Kasumi-1 (cell line): ENCODE measurements at regions not wholly inside any gene's neighbourhood (a gene's known extent, or its start where the extent isn't known, plus 50 kb on each side); places are given as distances from the start of the nearest gene placed in this dataset.
A peak's percentile ranks its signal among the peaks of the same experiment; 100 is the strongest.

Source experiments
- DNase-seq, 2 experiments: peaks; one replicate each; lab custom pipeline; 2025; lab: John Stamatoyannopoulos, UW

DNA sequence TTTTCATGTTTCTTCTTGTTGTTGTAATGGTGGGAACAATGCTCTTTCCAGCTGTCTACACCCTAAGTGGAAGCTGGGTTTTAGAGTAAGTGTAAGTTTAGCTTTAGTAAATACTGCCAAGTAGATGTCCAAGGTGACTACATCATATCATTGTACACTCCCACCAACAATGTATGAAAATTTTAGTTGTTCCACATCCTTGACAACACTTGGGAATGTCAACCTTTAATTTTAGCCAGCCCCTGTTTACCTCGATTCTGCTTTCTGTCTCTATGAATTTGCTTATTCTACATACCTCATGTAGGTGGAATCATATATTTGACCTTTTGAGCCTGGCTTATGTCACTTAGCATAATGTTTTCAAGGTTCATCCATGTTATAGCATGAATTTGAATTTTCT lies 93.0 kb downstream of the MTPAP start:
- DNase-seq: no peak

DNA sequence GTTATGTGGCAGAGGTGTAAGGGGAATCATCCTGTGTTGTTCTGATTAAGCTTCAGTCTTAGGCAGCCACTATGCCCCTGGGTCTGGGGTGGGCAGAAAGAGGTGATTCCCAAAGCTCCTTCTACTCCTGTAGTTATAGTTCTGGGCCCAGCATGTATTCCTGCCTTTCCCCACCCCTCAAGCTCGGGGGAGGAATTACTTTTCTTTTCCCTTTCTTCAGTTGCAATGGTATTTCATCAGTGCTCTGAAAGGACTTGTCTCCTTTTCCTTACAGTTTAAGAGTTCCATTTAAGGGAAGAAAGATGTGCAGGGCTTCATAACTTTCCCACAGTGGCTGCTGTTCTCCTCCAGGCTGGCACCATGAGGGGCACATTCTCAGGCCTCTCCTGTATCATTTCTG lies 94.2 kb downstream of the MTPAP start:
- no peak for DNase-seq

DNA sequence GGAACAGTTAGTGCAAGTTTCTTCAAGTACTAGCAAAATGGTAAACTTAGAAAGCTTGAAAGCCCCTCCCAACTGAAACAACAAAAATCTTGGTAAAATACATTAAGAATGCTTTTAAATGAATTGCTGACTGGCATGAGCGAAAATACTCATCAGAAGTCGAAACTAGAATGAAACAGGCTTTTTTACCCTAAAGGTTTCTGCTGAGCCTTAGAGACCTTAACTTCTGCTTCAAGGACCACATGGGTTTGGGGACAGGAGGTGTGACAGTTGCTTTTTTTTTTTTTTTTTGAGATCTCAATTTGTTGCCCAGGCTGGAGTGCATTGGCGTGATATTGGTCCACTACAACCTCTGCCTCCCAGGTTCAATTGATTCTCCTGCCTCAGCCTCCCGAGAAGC lies 100.3 kb downstream of the MTPAP start:
- DNase-seq: no peak

DNA sequence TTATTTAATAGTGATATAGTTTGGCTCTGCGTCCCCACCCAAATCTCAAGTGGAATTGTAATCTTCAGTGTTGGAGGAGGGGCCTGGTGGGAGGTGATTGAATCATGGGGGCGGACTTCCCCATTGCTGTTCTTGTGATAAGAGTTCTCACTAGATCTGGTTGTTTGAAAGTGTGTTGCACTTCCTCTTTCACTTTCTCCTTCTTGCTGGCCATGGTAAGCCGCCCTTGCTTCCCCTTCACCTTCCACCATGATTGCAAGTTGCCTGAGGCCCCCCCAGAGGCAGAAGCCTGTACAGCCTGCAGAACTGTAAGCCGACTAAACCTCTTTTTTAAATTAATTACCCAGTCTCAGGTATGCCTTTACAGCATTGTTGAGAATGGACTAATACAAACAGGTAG lies 101.4 kb downstream of the MTPAP start:
- DNase-seq: peak; percentile 78 to 79

DNA sequence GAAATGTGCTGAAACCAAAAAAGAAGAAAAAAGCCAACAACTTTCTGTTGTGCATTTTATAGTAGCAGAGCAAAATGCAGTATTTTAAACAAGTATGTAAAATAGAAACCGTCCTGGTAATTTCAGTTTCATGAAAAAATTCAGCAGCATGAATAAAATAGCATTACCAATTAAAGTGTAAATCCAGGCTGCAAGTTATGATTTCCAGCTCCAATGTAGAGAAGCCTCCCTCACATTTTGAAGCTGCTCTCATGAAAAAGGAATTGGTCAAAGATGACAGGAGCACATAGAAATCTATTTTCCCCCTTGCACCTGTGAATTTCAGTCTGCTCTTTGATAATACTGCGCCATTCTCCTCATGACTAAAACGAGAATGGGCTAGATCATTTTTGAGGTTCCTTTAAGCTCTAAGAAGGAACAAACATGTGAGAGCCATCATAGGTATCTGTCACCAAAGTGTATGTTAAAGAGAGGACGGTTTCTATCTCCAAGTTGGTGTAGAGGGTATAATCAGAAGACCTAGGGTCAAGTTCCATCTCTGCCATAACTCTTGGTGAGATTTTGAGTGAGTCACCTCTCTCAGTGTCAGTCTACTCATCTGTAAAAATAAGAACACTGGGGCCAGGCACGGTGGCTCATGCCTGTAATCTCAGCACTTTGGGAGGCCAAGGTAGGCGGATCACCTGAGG lies 107.5 kb downstream of the MTPAP start:
- DNase-seq: no peak

DNA sequence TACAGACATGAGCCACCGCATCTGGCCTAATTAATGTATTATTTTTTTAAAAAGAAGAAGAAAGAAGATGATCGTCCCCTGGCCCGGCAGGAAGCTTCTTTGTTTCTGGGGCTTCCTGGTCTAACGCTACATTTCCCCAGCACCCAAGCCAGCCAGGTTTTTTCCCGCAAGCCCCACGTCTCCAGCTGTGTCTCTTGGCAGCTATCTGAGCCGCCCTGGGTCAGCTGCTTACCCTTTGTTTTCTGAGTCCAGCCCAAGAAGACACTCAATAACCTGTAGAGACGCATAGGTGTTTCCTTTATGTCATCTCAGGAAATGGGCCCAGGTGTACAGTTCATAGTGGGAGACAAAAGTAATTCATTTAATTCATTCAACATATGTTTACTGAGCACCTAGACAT lies 110.2 kb downstream of the MTPAP start:
- DNase-seq: peak in 1 of 2 experiments; percentile 7

DNA sequence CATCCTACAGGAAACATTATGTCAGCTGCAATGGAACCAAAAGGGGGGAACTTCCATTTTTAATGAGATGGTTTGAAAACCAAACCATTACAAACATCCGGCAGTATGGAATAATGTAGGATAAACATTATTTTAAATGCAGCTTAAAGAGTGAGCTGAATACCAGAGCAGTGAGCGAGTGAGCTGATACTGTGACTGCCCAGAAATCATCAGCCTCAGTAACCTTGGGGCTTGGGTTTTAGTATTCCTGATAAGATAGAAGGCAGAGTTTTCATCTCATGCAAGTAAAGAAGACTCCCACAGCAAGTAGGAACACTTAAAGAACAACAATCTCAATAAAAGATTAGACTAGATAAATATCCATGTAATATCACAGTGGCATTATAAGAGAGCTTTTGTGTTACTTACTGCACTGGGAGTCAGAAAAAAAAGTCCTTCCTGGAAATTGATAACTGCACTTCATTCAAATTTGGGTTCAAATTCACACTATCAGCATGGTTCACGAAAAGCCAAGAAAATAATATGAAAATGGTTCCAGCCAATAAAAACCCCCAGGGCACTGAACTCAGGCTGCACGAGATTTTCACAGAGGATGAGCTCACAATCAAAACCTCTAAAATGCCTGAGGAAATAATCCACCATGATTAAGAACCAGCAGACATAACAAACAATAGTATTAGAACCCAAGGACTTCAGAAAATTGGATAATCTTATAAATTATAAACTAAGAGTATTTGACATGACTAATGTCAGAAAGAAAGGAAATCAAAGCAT lies 115.7 kb downstream of the MTPAP start:
- DNase-seq: no peak

DNA sequence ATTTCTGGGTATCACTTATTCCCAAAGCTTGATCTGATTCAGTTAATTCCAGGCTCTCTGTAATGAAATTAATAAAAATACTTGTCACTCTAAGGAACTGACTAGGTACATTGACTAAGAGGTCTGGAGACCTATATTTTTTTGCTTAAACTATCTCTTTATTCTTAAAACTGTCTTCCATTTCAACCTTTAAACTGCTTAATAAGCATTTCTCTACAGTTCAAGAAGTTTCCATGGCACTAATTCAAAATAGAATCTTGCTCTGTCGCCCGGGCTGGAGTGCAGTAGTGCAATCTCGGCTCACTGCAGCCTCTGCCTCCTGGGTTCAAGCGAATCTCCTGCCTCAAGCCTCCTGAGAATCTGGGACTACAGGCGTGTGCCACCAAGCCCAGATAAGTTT lies 117.4 kb downstream of the MTPAP start:
- no peak for DNase-seq

DNA sequence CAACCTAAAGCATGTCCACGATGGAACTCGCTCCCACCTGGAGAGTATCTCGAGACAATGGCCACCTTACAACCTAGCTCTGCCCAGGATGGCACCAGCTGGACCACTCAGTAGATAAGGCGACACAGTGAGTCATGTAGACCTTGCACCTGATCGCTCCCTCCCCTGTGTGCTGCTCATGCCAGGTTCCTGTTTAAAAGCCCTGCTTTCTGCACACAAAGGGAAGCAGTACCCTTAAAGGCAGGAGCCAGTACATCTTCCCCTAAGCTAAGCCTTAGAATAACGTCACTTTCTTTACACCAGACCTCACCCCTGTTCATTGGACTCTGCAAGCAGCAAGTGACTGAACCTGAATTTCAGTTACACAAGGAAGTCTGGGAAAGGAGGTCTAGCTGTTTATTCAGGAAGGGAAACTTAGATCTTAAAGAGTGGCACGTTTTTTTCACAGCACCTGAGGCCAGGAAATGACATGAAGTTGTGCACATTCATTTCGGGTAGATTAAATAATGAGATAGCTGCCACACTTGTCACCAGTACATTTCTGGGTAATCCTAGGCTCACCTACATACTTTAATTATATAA lies 117.9 kb downstream of the MTPAP start:
- DNase-seq: peak; percentile 66 to 77

DNA sequence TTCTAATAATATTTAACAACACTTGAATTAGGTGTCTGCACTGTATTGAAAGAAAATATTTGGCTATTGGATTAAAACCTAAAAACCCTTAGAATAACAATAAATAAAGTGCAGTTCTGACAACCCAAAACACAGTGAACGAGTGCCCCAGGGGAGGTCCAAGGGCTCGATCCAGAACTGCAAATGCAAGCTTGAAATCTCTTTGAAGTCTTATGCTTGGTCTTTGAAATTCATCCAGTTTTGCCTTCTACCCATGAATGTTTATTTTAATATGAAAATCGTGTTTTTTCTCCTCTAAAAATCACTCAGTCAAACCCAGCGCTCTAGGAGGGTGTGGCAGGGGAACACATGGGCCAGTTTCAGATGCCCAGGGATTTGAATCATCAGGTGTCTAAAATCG lies 119.5 kb downstream of the MTPAP start:
- DNase-seq: no peak

DNA sequence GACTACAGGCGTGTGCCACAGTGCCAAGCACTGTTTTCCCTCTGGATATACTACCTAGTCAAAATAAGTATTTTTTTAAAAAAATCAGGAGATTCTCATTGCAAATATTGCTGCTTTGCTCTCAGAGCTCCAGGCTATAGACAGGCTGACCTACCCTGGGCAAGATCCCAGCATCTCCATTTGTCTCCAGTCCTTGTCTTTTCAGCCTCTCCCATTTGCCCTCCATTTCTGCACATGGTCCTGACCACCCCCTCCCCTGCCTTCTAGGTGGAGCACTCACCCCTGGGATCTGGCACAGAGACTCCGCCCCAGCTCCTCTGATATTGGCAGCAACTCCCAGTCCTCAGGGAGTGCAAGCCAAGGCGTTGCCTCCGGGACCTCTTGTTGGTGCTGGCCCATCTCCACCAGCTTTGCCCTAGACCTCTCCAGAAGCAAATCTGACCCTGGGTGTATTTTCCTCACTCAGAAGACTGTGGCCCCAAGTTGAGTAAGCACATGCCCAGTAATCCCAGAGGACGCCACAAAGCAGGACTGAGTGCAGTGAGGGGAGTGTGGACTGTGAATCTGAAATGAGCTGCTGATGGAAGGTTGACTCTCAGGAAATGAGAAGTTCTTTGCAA lies 120.6 kb downstream of the MTPAP start:
- peak; percentile 22 to 34 for DNase-seq

DNA sequence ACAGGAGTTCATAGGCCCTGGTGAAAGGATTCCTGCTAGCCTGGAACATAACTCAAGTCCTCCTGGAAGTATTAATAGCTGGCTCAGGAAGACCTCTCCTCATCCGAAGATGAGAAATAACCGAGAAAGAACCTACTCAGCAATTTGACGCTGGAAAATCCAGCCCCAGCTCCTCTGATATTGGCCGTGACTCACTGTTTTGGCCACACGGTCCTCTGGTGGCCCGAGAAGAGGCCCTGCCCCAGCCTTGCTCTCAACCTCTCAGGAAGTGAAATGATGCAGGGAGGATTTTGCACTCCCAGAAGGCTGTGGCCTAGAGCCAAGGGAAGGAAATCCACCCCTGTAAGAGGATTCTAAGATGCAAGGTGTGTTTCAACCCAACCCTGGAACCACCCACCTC lies 121.6 kb downstream of the MTPAP start:
- peak; percentile 73 for DNase-seq

DNA sequence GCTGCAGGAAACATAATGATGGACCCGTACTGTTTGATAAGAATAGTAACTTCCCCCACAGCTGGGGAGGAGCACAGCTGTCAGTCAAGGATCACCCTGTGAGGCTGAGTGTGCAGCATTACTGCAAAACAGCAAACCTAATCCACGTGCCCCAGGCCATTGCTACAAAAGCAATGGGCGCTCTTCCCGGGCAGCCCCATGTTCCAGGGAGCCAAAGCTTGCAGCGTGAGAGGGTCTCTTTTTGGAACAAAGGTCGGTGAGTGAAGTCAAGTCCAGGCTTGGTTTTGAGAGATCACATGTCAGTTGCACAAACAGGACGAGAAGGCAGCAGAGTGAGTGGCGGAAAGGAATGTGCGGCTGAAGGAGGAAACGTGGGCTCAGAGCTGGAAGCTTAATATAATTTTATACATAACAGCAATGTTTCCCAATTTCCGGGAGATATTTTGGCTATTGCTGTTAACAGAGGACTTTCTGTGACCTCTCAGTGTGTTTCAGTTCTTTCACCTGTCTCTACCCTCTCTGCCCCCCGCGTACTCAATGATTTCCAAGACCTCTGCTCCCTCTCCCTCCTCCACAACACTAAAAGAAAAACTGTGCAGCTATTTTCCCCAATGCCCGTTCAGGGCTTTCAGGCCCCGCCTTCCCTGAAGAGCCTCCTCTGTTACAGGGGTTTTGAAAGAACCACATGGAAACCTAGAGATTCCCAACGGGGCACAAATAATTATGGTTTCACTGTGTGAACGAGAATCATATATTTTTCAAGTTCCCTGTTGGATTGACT lies 128.9 kb downstream of the MTPAP start:
- peak; percentile 100 for DNase-seq

DNA sequence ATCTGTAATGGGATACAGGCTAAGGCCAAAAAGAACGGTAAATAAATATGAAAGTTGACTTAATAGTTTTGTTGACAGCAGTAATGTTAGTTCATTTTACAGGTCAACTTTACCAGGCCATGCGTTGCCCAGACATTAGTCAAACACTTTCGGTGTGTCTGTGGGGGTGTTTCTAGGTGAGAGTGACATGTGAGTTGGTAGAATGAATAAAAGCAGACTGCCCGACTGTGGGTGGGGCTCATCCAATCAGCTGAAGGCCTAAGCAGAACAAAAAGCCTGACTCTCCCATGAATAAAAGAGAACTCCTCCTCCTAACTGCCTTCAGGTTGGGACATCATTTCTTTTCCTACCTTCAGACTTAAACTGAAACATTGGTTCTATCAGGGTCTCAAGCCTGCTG lies 132.3 kb downstream of the MTPAP start:
- peak in 1 of 2 experiments; percentile 21 for DNase-seq

DNA sequence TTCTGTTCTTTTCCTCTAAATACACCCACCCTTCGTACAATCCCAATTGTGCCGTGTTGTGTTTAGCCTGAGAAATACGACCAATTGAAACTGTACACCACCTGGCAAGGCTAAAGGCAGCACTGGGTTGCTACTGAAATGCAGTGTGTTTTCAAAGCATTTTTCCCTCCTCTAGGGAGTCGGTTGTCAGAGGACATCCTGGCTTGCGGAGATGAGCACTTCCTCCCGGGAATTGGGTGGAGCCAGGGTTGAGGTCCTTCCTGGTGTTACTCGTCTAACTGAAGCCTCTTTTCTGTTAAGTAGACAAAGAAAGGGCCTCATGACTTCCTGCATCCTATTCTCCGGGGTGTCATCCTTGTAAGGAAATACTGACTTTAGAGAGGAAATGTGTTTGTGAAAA lies 133.5 kb downstream of the MTPAP start:
- DNase-seq: peak; percentile 95 to 97

DNA sequence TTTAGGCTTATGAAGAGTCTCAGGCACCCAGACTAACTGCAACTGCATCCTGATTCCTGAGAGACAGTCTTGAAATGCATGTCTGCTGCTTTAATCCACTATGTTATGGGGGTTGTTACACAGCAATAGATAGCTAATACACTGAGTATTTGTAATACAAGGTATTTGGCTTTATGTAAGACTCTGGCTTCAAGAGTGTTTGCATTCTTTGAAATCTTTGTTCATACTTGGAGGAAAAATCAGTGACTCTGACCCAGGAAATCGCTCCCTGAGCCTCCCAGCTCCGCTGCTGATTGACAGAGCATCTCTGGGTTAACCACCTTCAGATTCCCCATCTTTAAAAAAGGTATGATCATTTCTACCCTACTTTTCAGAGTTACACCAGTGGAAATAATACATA lies 133.9 kb downstream of the MTPAP start:
- DNase-seq: no peak

DNA sequence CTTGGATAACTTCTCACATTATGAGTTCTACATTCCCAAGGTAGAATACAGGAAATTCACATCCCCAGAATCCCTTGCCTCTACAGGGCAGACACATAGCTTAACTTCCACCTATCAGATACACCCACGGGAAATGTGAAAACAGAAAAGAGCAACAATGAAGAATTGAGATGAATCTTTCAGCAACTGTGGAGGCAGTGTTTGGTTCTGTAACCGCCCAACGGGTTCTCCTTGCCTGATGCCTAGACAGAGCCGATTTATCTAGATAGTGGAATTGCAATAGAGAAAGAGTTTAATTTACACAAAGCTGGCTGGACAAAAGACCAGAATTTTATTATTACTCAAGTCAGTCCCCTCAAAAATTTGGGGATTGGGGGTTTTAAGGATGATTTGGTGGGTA lies 138.8 kb downstream of the MTPAP start:
- no peak for DNase-seq

DNA sequence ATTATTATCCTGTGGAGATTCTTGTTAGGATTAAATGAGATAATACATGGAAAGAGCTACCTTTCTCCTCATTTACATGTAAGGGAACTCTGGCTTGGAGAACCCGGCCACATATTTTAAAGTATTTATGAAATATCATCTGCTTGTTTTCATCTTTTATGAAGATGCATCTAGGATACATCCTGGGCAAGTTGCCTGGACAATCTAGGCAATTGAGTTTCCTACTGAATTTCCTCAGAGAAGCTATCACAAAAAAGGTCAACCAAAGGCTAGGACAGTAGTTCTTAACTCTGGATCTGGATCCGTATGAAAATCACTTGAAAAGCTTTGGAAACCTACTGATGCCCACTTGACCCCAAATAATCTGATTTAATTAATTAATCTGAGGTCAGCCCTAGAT lies 140.7 kb downstream of the MTPAP start:
- DNase-seq: no peak

DNA sequence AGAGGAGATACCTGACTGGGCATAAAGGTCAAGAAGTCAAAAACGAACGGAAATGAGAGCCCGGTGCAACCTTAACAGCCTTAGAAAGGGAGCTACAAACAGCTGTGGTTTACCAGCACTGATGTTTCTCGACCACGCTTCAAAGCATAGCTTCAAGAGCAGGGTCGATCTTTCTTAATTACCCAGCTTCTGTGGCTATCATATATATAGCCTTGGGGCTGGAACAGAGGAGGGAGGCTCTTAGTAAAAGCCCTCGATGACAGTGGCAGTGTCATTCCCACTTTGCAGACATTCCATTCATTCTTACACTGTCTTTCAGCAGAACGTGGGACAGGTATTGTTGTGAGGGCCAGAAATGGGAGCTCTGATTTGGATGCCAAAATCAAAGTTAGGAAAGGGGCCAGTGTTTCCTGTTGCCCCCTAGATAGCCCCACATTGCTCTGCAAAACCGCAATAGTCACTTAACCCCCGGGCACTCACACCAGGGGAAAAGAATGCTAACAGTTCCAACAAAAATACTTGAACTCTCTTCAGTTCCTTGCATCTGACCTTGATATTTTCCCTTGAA lies 141.5 kb downstream of the MTPAP start:
- DNase-seq: no peak

DNA sequence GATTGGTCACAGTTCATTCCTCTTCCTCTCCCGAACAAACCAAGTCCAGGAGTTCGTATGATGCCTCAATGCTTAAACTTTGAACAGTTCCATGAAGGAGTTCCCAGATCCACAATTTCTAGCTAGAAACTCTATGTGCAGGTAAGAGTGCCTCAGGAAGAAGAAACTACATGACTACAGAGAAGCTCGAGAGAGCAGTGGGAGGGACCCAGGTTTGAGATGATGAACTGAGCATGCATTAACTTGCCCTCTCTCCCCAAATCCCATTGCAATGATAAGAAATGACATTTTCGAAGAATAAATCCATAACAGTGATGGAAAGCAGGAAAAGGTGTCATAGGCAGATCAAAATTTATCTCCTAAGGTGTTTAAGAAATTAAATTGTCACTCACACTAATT lies 140.6 kb upstream of the JCAD start:
- DNase-seq: no peak

DNA sequence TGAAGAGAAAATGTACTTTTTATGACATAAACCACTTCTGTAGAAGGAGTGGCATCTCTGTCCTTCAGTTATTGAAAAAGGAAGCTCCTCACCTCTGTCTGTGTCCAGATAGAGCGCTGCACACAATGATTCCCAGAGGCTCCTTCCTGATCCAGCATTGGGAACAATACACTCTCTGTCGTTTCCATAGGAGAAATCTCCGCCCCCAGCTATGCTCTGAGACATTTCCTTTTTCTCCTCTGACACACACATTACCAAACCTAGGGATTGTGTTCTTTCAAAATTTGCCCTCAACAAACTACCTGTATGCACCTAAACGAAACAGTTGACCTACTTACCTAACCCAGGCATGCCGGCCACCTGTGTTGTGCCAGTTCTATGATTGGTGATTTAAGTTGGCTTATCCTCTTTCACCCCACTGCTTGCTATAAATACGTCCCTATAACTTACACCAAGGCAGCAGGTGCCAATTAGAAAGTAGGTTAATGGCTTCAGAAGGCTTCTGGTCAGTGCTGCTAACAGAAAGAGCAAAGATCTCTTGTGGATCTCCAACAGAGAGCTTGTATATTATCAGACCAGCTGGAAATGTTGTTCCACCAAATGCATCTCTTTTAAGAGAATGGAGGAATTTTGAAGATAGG lies 140.1 kb upstream of the JCAD start:
- DNase-seq: no peak
